Muscle layer of duodenum (tissue), 2 donors: ENCODE measurements at regions not wholly inside any gene's neighbourhood (a gene's known extent, or its start where the extent isn't known, plus 50 kb on each side); places are given as distances from the start of the nearest gene placed in this dataset.

Experiments used
- H3K27ac ChIP-seq: one replicate; pipeline ENCODE4 v1.7.0; 2013; ENCODE audit warnings: mild to moderate bottlenecking, low read length
- H3K27me3 ChIP-seq: one replicate; pipeline ENCODE4 v1.7.0; 2013; ENCODE audit warnings: low read depth, mild to moderate bottlenecking, control low read depth, low read length
- H3K36me3 ChIP-seq, 2 donors: one replicate each; pipeline ENCODE4 v1.7.0; 2013; ENCODE audit warnings: low read length in 2 of 2, control low read depth in 1 of 2, mild to moderate bottlenecking in 1 of 2; ENCODE audit not compliant: insufficient read depth in 2 of 2, control insufficient read depth in 1 of 2
- H3K4me1 ChIP-seq, 2 donors: one replicate each; pipeline ENCODE4 v1.7.0; 2013; ENCODE audit warnings: low read length in 2 of 2, mild to moderate bottlenecking in 2 of 2, control low read depth in 1 of 2, moderate library complexity in 1 of 2; ENCODE audit not compliant: insufficient read depth in 2 of 2, control insufficient read depth in 1 of 2
- H3K4me3 ChIP-seq, 2 donors: one replicate each; pipeline ENCODE4 v1.7.0; 2013; ENCODE audit warnings: low read length in 2 of 2, low read depth in 1 of 2, mild to moderate bottlenecking in 1 of 2
- H3K9me3 ChIP-seq, 2 donors: one replicate each; pipeline ENCODE4 v1.7.0; 2013; ENCODE audit warnings: low read length in 2 of 2, control low read depth in 1 of 2, mild to moderate bottlenecking in 1 of 2; ENCODE audit not compliant: control insufficient read depth in 1 of 2
- donor health status: healthy.

DNA sequence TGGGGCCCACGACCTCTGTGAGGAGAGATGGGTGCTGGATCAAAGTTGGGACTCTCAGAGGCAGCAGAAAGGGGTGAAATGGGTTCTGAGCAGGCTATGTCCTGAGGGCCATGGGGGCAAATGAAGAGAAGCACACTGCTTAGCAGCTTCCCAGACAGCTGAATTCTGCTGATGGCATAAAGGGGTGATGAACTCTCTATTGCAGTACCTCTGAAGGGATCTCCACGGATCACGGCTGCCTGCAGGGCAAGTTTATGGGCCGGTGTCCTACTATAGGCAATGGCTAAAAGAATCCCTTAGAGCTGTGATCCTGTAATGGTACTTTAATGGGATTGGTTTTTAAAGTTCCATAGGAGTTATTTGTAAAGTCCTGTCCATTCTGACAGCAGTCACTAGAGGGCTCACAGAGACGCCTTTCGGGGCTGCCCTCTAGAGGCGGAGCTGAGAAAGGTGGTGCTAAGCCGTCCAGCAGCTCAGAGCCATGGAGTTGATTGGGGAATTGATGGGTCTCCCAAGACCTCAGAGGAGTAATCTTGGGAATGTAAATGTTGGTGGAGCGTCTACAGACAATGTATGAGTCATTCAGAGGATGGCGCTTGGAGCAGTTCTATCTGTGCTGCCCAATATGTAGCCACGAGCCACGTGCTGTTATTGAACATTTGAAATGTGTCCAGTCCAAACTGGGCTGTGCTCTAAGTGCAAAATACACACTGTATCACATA lies 287.3 kb downstream of the COG6 start:
- H3K4me3 ChIP-seq = no peak overlapping the region
- H3K27me3 ChIP-seq = no peaks in the 10 kb centered on the region
- no peaks in the 10 kb centered on the region for H3K9me3 ChIP-seq
- no peak overlapping the region for H3K27ac ChIP-seq
- H3K4me1 ChIP-seq = no peaks in the 10 kb centered on the region
- H3K36me3 ChIP-seq = no peaks in the 10 kb centered on the region

DNA sequence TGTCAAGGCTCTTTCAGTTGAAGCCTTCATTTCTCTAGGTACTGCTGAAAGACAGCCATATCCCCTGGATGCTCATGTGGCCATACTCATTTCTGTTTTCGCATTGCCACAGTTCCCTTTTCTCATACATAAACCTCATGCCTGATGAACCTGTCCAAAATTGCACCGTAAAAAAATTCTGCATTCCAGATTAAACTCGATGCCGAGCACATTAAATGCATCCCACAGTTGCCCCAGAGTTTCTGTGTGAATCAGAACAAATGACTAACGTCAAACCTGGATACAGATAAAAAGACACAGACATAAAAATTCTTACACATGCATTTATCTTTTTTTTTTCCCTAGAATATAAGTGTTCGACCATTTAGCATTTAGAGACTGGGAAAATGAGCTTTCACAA lies 288.2 kb downstream of the COG6 start:
- Histone ChIP-seq H3K36me3 (no peaks in the 10 kb centered on the region), H3K9me3 (no peaks in the 10 kb centered on the region), H3K27me3 (no peaks in the 10 kb centered on the region), H3K4me1 (no peaks in the 10 kb centered on the region), H3K27ac (no peak overlapping the region), H3K4me3 (no peak overlapping the region)

DNA sequence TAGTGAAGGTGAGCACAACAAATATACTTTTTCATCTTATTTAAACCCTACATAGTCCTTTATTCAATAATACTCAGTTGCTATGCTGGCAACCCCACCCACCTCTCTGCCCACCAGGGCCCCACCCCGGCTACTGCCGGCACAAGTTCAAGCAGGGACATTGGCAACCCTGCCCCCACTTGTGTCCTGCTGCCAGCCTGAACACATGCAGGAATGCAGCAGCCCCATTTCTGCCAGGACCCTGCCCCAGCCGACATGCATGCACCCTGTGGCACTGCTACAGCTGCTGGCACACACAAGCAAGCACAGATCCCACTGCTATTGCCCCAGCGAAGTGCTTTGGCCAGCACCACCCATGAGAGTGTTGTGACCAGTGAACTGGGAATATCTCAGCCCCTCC lies 289.8 kb downstream of the COG6 start:
- H3K9me3 ChIP-seq = no peaks in the 10 kb centered on the region
- no peak overlapping the region for H3K27ac ChIP-seq
- no peak overlapping the region for H3K4me3 ChIP-seq
- no peaks in the 10 kb centered on the region for H3K36me3 ChIP-seq
- H3K4me1 ChIP-seq = no peaks in the 10 kb centered on the region
- no peaks in the 10 kb centered on the region for H3K27me3 ChIP-seq

DNA sequence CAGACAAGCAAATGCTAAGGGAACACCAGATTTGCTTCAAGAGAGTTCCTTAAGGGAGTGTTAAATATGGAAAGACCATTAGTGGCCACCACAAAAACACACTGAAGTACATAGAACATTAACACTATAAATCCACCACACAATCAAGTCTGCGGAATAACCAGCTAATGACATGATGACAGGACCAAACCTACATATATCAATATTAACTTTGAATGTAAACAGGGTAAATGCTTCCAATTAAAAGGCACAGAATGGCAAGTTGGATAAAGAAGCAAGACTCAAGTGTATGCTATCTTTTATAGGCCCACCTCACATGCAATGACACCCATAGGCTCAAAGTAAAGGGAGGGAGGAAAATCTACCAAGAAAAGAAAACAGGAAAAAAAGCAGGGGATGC lies 291.3 kb downstream of the COG6 start:
- H3K27ac ChIP-seq = no peak overlapping the region
- no peaks in the 10 kb centered on the region for H3K36me3 ChIP-seq
- no peaks in the 10 kb centered on the region for H3K9me3 ChIP-seq
- no peaks in the 10 kb centered on the region for H3K27me3 ChIP-seq
- no peaks in the 10 kb centered on the region for H3K4me1 ChIP-seq
- no peak overlapping the region for H3K4me3 ChIP-seq

DNA sequence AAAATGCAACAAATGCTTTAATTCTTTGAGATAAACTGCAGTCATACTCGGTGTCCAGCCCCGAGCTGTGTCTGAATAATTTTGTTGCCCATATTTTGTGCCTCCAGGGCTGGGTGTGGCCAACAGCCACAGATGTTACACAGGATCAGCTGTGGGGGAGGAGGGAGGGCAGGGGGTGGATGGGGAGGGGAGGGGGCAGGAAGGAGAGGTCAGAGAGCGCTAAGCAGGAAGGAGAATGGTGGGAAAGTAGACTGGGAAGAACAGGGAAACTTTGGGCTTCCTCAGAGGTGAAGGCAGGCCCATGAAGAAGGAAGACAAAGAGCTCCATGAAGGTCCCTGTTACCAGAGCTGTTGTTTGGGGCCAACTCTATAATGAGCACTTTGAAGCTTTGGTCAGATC lies 295.8 kb downstream of the COG6 start:
- Histone ChIP-seq H3K4me1 (no peaks in the 10 kb centered on the region), H3K4me3 (no peak overlapping the region), H3K36me3 (no peaks in the 10 kb centered on the region), H3K9me3 (no peaks in the 10 kb centered on the region), H3K27ac (no peak overlapping the region), H3K27me3 (no peaks in the 10 kb centered on the region)

DNA sequence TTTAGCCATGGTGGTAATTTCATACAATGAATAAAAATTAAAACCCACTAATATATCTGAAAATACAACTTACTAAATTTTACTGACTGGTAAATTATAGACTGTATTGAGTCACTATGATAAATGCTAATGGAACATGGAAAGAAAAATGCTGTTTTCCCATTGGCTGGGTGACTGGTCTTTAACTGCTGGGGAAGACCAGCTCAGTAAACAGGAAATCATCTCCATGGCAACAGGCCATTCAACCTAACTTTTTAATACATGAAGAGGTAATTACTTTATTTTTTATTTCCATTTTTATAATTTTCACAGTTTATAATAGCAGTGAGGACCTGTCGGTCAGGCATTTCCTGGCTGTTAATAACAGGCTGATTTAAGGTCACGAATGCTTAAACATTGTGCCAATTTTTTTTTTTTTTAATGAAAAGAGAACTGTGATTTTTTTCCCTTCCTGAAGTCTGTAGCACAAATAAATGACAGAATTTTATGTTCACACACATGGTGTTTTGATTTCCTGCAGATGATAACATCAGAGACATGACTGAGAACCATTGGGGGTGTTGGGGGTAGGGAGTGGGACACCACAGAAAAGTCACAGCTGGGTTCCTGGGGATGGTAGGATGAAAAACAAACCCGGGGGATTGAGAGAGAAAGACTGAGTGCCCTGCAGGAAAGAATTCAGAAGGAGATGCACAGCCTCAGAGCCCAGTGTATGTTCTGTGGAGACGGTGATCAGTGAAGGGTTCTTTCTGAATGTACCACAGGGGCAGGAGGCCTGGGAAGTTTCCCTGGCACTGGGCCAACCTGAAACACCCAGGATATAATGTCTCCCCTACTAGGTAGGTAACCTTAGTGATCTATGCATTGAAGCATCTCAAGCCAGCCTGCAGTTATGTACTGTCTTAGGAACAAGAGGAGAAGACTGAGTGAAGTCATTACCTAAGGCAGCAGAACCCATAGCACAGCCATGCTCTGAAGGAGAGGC lies 297.1 kb downstream of the COG6 start:
- no peak overlapping the region for H3K4me3 ChIP-seq
- H3K9me3 ChIP-seq = no peaks in the 10 kb centered on the region
- no peaks in the 10 kb centered on the region for H3K27me3 ChIP-seq
- no peak overlapping the region for H3K27ac ChIP-seq
- H3K4me1 ChIP-seq = no peaks in the 10 kb centered on the region
- no peaks in the 10 kb centered on the region for H3K36me3 ChIP-seq

DNA sequence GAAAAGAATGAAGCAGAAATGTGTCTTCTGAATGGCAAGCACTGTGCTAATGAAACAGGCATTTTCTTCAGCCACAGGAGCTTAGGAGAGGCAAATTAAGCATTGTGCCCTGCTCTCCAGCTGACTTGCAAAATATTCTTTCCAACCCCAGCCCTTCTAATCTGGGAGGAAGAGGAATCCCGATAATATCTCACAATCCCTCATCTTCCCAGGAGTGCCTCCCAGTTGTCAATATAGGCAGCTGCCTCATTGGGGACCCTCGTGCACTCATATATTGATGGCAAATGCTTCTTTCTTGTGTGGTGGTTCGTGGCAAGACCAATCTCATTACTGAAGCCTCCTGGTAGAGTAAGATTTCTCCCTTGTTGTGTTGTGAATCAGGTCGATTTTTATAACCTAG lies 299.0 kb downstream of the COG6 start:
- Histone ChIP-seq H3K27ac (no peak overlapping the region), H3K4me1 (no peaks in the 10 kb centered on the region), H3K27me3 (no peaks in the 10 kb centered on the region), H3K4me3 (no peak overlapping the region), H3K36me3 (no peaks in the 10 kb centered on the region), H3K9me3 (no peaks in the 10 kb centered on the region)

DNA sequence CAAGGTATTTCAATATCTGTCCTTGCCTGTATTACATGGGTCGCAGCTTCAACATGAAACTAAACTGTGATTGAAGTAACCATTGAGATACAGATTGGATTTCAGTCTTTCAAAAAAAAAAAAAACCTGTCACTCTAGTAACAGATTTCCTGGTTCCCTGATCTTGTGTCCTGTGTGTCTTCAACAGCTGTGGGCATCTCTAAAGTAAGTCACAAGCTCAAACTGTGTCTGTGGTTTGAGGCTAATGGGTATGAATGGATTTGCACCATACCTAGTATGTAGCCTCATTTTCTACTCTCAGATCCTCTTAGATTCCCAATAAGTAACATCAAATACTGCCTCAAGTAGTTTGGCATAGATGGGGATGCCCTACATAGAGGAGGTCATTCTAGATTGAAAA lies 300.1 kb downstream of the COG6 start:
- no peak overlapping the region for H3K4me3 ChIP-seq
- no peaks in the 10 kb centered on the region for H3K36me3 ChIP-seq
- no peaks in the 10 kb centered on the region for H3K4me1 ChIP-seq
- H3K27ac ChIP-seq = no peak overlapping the region
- no peaks in the 10 kb centered on the region for H3K9me3 ChIP-seq
- H3K27me3 ChIP-seq = no peaks in the 10 kb centered on the region

DNA sequence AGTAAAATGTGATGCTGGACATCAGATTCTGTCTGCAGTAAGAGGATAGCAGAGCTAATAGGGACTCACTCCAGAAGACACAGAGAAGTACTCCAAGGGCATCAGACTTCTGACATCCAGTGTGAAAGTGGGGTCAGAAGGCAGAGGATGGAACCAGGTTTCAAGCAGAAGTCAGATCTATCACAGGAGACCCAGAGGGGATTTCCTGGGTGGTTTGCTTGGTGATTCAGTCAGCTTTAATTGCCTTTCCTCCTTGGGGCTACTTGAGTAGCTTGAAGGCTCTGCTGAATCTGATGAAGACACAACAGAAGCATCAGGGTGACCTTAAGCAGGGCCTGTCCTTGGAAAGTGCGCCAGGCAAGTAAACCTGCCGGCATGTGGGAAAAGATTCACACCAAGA lies 300.6 kb downstream of the COG6 start:
- Histone ChIP-seq H3K27ac (no peak overlapping the region), H3K27me3 (no peaks in the 10 kb centered on the region), H3K9me3 (no peaks in the 10 kb centered on the region), H3K4me3 (no peak overlapping the region), H3K36me3 (no peaks in the 10 kb centered on the region), H3K4me1 (no peaks in the 10 kb centered on the region)

DNA sequence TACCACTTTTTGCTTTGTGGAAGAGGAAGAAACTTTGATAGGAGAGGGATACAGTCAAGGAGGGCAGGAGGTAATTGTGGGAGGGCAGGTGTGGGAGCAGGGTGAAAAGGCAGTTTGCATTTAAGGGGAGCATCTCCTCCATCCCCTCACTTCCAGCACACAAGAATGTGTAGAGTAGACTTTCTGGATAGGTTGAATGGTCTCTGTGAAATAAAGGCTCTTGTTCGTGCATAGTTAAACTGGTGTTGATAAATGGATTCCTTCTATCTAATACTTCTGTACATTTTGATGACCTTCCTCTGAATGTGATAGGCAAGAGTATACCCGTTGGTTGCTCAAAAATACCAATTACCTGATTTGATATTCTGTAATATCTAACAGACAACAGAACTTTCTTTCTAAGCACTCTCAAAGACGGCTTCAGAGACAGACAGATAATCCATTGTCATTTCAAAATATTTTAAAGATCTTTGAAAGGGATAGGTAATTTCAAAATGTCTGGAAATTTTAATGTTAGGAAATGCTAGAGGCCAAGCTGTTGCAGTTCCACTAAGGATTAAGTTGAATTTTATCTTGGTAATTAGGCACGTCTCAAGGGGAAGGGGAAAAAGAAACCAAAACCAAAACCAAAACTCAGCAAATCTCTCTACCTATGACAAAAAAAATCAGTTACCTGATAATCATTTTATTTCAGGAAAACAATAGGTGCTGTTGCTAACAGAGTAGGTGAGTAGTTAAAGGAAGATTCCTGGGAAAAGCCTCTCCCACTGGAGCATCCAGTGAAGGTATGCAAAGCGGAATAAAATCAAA lies 302.6 kb downstream of the COG6 start:
- Histone ChIP-seq H3K36me3 (no peaks in the 10 kb centered on the region), H3K4me1 (no peaks in the 10 kb centered on the region), H3K4me3 (no peak overlapping the region), H3K27me3 (no peaks in the 10 kb centered on the region), H3K27ac (no peak overlapping the region), H3K9me3 (no peaks in the 10 kb centered on the region)

DNA sequence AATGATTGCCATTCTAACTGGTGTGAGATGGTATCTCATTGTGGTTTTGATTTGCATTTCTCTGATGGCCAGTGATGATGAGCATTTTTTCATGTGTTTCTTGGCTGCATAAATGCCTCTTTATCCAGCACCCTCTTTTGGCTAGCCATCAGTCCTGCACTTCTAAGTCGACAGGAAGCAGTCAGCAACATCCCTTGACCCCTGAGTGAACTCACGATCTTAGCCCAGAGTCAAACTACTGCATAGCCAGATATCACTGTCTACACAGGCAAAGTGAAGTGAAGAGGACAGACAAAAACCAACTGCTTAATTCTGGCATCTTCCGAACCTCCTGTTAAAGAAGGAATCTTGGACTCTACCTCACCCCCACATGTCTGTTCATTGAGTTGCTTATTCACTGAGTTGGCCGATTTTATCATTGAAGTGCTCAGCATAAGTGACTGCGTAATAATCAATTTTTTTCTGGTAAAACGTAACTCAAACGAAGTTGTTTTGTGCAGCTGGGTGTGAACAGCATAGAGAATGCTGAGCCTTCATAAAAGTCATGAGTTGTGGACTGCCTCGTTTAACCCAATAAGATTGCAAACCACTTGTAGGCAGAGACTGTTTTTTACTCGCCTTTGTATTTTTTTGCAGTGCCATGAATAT lies 304.2 kb downstream of the COG6 start:
- Histone ChIP-seq H3K9me3 (no peaks in the 10 kb centered on the region), H3K4me3 (no peak overlapping the region), H3K27me3 (no peaks in the 10 kb centered on the region), H3K4me1 (peaks cover 0 to 3% of the 10 kb centered on the region in 2 donors), H3K27ac (no peak overlapping the region), H3K36me3 (no peaks in the 10 kb centered on the region)
